MG63 (cell line): ENCODE measurements at regions not wholly inside any gene's neighbourhood (a gene's known extent, or its start where the extent isn't known, plus 50 kb on each side); places are given as distances from the start of the nearest gene placed in this dataset.

Source experiments
- DNase-seq: peaks from one replicate; pipeline ENCODE4 v3.0.0-alpha.2; 2020
- H3K27me3 ChIP-seq: fragments of 250-450 bp; sonication (Bioruptor Pico); 2 replicates; pipeline ENCODE4 v1.5.1; 2020; ENCODE audit warnings: mild to moderate bottlenecking, moderate library complexity
- H3K36me3 ChIP-seq: fragments of 250-450 bp; sonication (Bioruptor Pico); 2 replicates; pipeline ENCODE4 v1.5.1; 2020; ENCODE audit warnings: mild to moderate bottlenecking, moderate library complexity
- H3K4me3 ChIP-seq: fragments of 250-450 bp; sonication (Bioruptor Pico); 2 replicates; pipeline ENCODE4 v1.5.1; 2020; ENCODE audit warnings: mild to moderate bottlenecking, moderate library complexity
- H3K9me3 ChIP-seq: fragments of 250-450 bp; sonication (Bioruptor Pico); 2 replicates; pipeline ENCODE4 v1.5.1; 2020; ENCODE audit warnings: mild to moderate bottlenecking, moderate library complexity

GRCh38 chr17:71963351-71963750 is 157.5 kb upstream of the SOX9 start:
- peak; percentile 28 for DNase-seq
- Histone ChIP-seq H3K4me3 (no peak overlapping the region), H3K9me3 (no peaks in the 10 kb centered on the region), H3K36me3 (no peaks in the 10 kb centered on the region), H3K27me3 (no peaks in the 10 kb centered on the region)

- Histone ChIP-seq H3K4me3 (no peak overlapping the region), H3K27me3 (no peaks in the 10 kb centered on the region), H3K9me3 (no peaks in the 10 kb centered on the region), H3K36me3 (no peaks in the 10 kb centered on the region)
- no peak for DNase-seq
Measured at GRCh38 chr17:71963791-71964190, 157.0 kb upstream of the SOX9 start.

- H3K4me3 ChIP-seq = no peak overlapping the region
- H3K36me3 ChIP-seq = no peaks in the 10 kb centered on the region
- DNase-seq = no peak
- H3K9me3 ChIP-seq = no peaks in the 10 kb centered on the region
- H3K27me3 ChIP-seq = no peaks in the 10 kb centered on the region
Measured at GRCh38 chr17:71964559-71964958, 156.3 kb upstream of the SOX9 start.

DNA sequence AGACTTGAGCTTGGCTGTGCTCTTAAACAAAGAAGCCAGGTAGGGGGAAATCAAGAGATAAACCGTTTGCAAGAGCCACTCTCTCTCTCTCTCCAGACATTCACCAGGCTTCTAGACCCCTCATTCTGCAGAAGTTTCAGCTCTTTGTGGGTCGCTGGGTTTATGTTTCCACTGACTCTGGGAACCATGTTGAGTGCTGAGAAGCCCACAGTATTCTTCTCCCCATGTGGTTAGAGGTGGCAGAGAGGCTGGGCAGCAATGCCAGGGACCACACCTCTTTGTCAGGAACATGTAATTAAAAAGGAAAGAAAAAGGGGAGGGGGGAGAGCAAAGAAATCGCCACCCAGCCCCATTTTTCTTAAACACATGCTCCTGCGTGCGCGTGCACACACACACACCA is 154.8 kb upstream of the SOX9 start:
- Histone ChIP-seq H3K9me3 (no peaks in the 10 kb centered on the region), H3K36me3 (no peaks in the 10 kb centered on the region), H3K27me3 (no peaks in the 10 kb centered on the region), H3K4me3 (no peak overlapping the region)
- DNase-seq = no peak

DNA sequence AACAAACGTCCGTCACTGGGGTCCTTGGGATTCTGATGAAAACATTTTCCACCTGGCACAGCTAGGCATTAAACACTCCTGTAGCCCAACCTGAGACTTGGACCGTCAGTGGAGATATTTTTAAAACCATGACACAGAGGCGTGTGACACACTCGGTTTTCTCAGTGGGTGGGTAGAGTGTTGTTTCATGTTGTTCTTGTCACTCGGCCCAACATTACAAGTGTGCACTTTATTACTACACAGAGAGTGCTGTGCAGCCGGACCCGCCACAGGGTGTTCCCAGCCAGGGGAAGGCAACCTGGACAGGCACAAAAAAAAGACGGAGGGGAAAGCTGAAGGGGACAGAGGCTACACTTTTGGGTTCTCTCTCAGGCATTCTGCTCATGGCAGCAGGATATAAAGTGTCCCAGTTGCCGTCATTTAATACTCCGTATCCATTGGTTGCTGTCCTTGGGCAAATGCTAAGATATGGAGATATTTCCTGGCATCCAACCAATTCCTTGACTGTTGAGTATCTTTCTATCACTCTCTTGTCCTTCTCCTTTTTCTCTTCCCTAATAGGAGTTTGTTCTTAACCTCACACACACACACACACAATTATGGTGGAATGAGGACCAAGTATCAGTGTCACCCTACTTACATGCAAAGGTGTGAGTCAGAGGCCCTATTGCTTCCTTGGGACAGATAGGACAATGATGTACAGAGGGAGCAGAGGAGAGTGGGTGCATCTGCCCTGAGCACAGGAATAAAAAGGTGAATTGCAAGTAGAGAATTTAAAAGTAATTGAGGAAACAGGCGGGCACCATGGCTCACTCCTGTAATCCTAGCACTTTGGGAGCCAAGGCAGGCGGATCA is 154.1 kb upstream of the SOX9 start:
- Histone ChIP-seq H3K36me3 (no peaks in the 10 kb centered on the region), H3K9me3 (no peaks in the 10 kb centered on the region), H3K4me3 (no peak overlapping the region), H3K27me3 (no peaks in the 10 kb centered on the region)
- DNase-seq = peak; percentile 11

DNA sequence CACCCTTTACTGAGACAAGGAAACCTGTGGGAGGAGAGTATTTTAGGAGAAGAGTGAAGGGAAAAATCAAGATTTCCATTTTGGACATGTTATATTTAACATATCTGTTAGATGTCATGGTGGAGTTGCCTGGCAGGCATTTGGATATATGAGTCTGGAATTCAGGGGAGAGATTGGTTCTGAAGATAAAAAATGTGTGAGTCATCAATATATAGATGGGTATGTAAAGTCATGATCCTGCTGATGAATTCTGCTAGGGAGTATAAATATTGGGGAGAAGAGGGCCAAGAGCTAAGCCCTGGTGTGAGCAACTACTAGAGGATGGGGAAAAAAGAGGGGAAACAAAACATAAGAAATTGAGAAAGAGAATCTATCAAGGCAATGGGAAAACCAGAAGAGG is 151.3 kb upstream of the SOX9 start:
- Histone ChIP-seq H3K4me3 (no peak overlapping the region), H3K9me3 (no peaks in the 10 kb centered on the region), H3K27me3 (no peaks in the 10 kb centered on the region), H3K36me3 (no peaks in the 10 kb centered on the region)
- DNase-seq = no peak

GRCh38 chr17:71970312-71970711 is 150.5 kb upstream of the SOX9 start:
- no peak overlapping the region for H3K4me3 ChIP-seq
- no peaks in the 10 kb centered on the region for H3K36me3 ChIP-seq
- no peak for DNase-seq
- H3K9me3 ChIP-seq = no peaks in the 10 kb centered on the region
- H3K27me3 ChIP-seq = no peaks in the 10 kb centered on the region

DNA sequence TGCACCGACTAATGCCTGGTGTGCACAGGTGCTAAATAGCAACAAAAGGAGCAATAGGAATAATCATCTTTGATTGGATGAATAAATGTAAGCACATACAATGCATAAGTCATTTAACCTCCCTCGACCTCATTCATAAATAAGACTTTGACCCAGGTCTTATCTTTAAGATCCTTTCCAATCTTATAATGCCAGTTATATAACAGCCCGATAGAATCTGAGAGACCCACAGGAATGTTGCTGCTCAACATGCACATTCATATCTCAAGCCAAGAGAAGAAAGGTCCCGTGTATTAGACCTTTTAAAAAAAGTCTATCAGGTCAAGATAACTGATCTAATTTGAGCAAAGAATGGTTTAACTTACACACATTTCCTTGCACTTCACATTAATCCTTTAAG is 146.8 kb upstream of the SOX9 start:
- H3K9me3 ChIP-seq = no peaks in the 10 kb centered on the region
- H3K36me3 ChIP-seq = no peaks in the 10 kb centered on the region
- no peak for DNase-seq
- no peak overlapping the region for H3K4me3 ChIP-seq
- no peaks in the 10 kb centered on the region for H3K27me3 ChIP-seq

DNA sequence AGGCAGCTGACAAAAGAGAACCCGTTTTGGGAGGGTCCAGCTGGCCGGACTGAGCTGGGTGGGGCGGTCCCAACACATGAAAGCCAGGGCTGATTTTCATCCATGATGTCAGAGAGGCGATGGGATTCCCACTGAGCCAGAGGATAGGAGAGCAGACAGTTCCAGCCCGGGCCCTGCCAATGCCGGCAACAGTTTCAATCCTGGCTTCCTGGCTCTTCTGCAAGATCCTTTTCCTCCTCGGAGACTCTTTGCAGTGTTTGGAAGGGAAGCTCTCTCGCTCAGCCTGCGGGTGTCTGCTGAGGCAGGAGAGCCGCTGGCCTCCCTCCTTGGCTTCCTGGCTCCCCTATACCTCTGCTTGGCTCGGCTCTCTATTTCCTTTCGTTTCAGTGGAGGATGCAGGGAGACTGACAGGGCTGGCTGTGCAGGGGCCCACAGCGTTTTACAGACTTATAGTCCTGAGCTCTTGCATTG is 145.5 kb upstream of the SOX9 start:
- peak; percentile 78 for DNase-seq
- H3K4me3 ChIP-seq = peak overlapping the region; percentile 26
- H3K36me3 ChIP-seq = no peaks in the 10 kb centered on the region
- H3K27me3 ChIP-seq = no peaks in the 10 kb centered on the region
- no peaks in the 10 kb centered on the region for H3K9me3 ChIP-seq

GRCh38 chr17:71976011-71976649 is 144.7 kb upstream of the SOX9 start:
- Histone ChIP-seq H3K27me3 (no peaks in the 10 kb centered on the region), H3K4me3 (no peak overlapping the region)

DNA sequence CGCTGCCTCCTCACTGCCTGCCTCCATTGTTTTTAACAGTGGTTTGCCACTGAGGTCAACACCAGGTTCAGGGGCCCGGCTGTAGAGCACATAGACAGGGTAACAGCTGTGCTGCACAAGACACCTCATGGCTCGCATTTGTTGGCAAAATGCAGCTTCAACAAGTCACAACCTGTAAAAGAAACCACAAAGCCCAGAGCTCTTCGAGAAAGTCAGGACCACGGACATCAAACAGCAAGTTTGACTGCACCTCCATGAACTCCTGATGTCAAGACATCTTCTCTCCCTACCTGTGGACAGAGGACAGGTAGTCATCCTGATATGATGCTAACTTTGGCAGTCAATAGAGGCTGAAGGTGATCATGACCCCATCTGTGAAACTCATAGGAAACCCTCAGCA is 142.4 kb upstream of the SOX9 start:
- H3K36me3 ChIP-seq = no peaks in the 10 kb centered on the region
- no peak overlapping the region for H3K4me3 ChIP-seq
- no peaks in the 10 kb centered on the region for H3K9me3 ChIP-seq
- H3K27me3 ChIP-seq = no peaks in the 10 kb centered on the region
- DNase-seq = no peak

More at GRCh38 chr17:71976011-71976649, 144.7 kb upstream of the SOX9 start:
- no peaks in the 10 kb centered on the region for H3K9me3 ChIP-seq
- no peaks in the 10 kb centered on the region for H3K36me3 ChIP-seq
- DNase-seq = peak; percentile 99

- H3K9me3 ChIP-seq = no peaks in the 10 kb centered on the region
- no peak overlapping the region for H3K4me3 ChIP-seq
- no peaks in the 10 kb centered on the region for H3K36me3 ChIP-seq
- DNase-seq = no peak
- no peaks in the 10 kb centered on the region for H3K27me3 ChIP-seq
Measured at GRCh38 chr17:71980171-71980570, 140.6 kb upstream of the SOX9 start.

DNA sequence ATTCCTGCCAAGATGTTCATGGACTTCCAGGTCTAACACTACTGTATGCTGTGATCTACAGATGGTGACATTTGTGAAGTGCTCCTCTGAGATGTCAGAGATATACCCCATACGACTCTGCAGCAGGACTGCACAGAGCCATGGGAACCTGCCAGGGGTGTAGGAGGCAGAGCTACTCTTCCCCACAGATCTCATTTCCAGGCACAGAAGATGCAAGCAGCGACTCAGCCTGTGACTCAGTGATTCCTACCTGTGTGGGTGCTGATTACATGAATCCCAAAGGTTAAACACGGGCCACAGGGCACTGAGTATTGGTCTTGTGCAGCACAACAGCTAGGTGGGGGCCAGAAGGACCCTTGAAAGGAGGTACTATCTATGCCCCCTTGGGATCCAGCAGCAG is 137.0 kb upstream of the SOX9 start:
- Histone ChIP-seq H3K9me3 (no peaks in the 10 kb centered on the region), H3K4me3 (no peak overlapping the region), H3K36me3 (no peaks in the 10 kb centered on the region), H3K27me3 (no peaks in the 10 kb centered on the region)
- no peak for DNase-seq

- no peak for DNase-seq
- Histone ChIP-seq H3K36me3 (no peaks in the 10 kb centered on the region), H3K27me3 (no peaks in the 10 kb centered on the region), H3K9me3 (no peaks in the 10 kb centered on the region), H3K4me3 (no peak overlapping the region)
Measured at GRCh38 chr17:71985111-71986039, 135.4 kb upstream of the SOX9 start.

GRCh38 chr17:71986886-71987285 is 133.9 kb upstream of the SOX9 start:
- H3K27me3 ChIP-seq = no peaks in the 10 kb centered on the region
- no peaks in the 10 kb centered on the region for H3K9me3 ChIP-seq
- DNase-seq = no peak
- H3K36me3 ChIP-seq = no peaks in the 10 kb centered on the region
- H3K4me3 ChIP-seq = no peak overlapping the region

DNA sequence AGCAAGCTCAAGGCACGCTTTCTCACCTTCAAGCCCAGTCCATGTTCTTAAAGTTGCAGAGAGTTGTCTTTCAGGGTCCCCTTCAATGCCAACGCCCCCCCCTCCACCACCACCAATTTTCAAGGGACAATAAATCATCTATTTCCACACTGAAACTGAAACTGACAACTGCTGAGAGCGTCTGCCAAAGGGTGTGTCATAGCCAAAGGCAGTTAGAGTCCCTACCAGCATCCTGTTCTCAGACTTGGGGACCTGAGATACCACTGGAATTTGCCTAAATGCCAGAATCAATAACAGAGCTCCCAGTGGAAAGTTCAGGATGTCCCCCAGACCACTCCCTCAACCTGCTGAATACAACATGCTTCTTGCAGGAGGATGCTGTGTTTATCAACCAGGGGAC is 133.2 kb upstream of the SOX9 start:
- Histone ChIP-seq H3K27me3 (no peaks in the 10 kb centered on the region), H3K9me3 (no peaks in the 10 kb centered on the region), H3K36me3 (no peaks in the 10 kb centered on the region), H3K4me3 (no peak overlapping the region)
- DNase-seq = peak; percentile 38

- no peak for DNase-seq
- no peaks in the 10 kb centered on the region for H3K36me3 ChIP-seq
- no peak overlapping the region for H3K4me3 ChIP-seq
- H3K27me3 ChIP-seq = no peaks in the 10 kb centered on the region
- H3K9me3 ChIP-seq = no peaks in the 10 kb centered on the region
Measured at GRCh38 chr17:71989117-71989516, 131.7 kb upstream of the SOX9 start.
